ENCODE measurements at regions not wholly inside any gene's neighbourhood (a gene's known extent, or its start where the extent isn't known, plus 50 kb on each side); places are given as distances from the start of the nearest gene placed in this dataset.

DNA sequence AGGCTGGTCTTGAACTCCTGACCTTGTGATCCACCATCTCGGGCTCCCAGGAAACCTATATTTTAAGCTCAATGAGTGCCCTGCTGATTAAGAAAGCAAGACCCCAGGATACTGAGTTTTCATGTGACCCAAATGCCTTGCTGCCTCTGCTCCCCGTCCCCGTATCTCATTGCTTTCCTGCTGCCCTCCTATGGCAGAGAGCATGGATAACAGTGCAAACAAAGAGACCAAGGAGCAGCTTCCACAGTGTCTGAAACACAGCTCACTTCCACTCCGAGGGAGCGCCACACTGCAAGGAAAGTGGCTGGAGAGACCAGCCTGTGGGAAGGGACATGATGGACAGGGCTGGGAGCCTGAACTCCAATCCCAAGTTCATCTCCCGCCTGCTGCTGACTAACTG lies 246.8 kb downstream of the TMEM182 start:
- no peaks in the 10 kb centered on the region for H3K4me1 ChIP-seq
- ATAC-seq, result no peak
- WGBS, 2 donors (ENCODE audit: low coverage in 1 of 2), result 49 to 70% methylated on average over 3 of the region's 6 CpGs
- H3K4me3 ChIP-seq, result no peak overlapping the region
- H3K27ac ChIP-seq, result no peak overlapping the region
- H3K27me3 ChIP-seq, result peaks cover 3% of the 10 kb centered on the region
- no peaks in the 10 kb centered on the region for H3K9me3 ChIP-seq
- H3K36me3 ChIP-seq, result no peaks in the 10 kb centered on the region
- TF ChIP-seq CTCF (IDR thresholded peaks at IDR 0.05) (no peak), EP300 (IDR thresholded peaks at IDR 0.05) (no peak), POLR2AphosphoS5 (IDR thresholded peaks at IDR 0.05) (no peak), POLR2A (IDR thresholded peaks at IDR 0.05) (no peak)

GRCh38 chr2:103009871-103010270 lies 248.0 kb downstream of the TMEM182 start:
- peaks cover 3% of the 10 kb centered on the region for H3K27me3 ChIP-seq
- H3K4me1 ChIP-seq, result no peaks in the 10 kb centered on the region
- no peak overlapping the region for H3K27ac ChIP-seq
- H3K9me3 ChIP-seq, result no peaks in the 10 kb centered on the region
- ATAC-seq, result no peak
- H3K4me3 ChIP-seq, result no peak overlapping the region
- H3K36me3 ChIP-seq, result no peaks in the 10 kb centered on the region
- no peak for TF ChIP-seq POLR2AphosphoS5 (IDR thresholded peaks at IDR 0.05)
- TF ChIP-seq EP300 (IDR thresholded peaks at IDR 0.05), result no peak
- no peak for TF ChIP-seq CTCF (IDR thresholded peaks at IDR 0.05)
- no peak for TF ChIP-seq POLR2A (IDR thresholded peaks at IDR 0.05)
- 54 to 64% methylated on average over 5 of the region's 5 CpGs for WGBS, 2 donors (ENCODE audit: low coverage in 1 of 2)

GRCh38 chr2:103010306-103010705 lies 248.5 kb downstream of the TMEM182 start:
- Histone ChIP-seq H3K27ac (no peak overlapping the region), H3K9me3 (no peaks in the 10 kb centered on the region), H3K36me3 (no peaks in the 10 kb centered on the region), H3K27me3 (peaks cover 3% of the 10 kb centered on the region), H3K4me1 (no peaks in the 10 kb centered on the region), H3K4me3 (no peak overlapping the region)
- ATAC-seq, result no peak
- TF ChIP-seq EP300 (IDR thresholded peaks at IDR 0.05) (no peak), POLR2A (IDR thresholded peaks at IDR 0.05) (no peak), CTCF (IDR thresholded peaks at IDR 0.05) (no peak), POLR2AphosphoS5 (IDR thresholded peaks at IDR 0.05) (no peak)
- WGBS, 2 donors (ENCODE audit: low coverage in 1 of 2), result 45 to 73% methylated on average over 4 to 6 of the region's 6 CpGs

DNA sequence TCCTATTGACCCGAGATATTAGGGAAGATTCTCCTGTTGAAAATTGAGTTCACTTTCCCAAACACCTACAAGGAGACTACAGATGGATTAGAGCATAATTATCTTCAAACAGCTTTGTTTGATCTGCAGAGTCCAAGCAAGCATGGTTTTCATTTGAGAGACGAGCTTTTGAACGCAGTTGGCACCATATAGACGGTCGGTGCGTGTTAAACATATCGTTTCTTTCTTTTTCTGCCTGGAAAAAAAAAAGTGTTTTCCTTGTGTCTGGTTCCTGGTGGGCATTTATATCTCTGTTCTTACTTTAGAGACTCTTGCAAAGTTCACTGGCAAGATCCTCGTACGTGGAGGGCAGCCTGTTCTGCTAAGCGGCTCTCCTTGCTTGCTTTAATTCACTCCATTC lies 248.9 kb downstream of the TMEM182 start:
- H3K4me1 ChIP-seq, result no peaks in the 10 kb centered on the region
- no peaks in the 10 kb centered on the region for H3K9me3 ChIP-seq
- TF ChIP-seq POLR2A (IDR thresholded peaks at IDR 0.05) (no peak), CTCF (IDR thresholded peaks at IDR 0.05) (no peak), POLR2AphosphoS5 (IDR thresholded peaks at IDR 0.05) (no peak), EP300 (IDR thresholded peaks at IDR 0.05) (no peak)
- no peaks in the 10 kb centered on the region for H3K36me3 ChIP-seq
- peaks cover 3% of the 10 kb centered on the region for H3K27me3 ChIP-seq
- H3K4me3 ChIP-seq, result no peak overlapping the region
- 56 to 71% methylated on average over 7 to 10 of the region's 10 CpGs for WGBS, 2 donors (ENCODE audit: low coverage in 1 of 2)
- no peak for ATAC-seq
- no peak overlapping the region for H3K27ac ChIP-seq

DNA sequence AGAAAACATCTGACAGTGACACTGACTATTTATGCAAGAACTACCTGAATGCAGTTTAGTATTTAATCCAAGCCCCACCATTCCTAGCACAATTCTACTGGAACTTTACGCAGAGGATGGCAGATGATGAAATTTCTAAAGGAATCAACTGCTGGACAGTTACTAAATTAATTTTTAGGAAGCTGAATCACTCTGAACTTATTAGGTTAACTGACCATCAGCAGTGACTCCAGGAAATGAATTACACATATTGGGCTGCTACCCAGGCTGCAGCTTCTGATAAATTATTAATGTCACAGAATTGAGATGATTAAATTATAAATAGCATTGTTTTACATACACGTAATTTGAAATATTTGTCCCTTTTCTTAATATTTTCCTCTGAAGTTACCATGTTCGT lies 250.8 kb downstream of the TMEM182 start:
- H3K27me3 ChIP-seq, result peaks cover 3% of the 10 kb centered on the region
- H3K36me3 ChIP-seq, result no peaks in the 10 kb centered on the region
- no peaks in the 10 kb centered on the region for H3K4me1 ChIP-seq
- whole genome bisulfite sequencing, 2 donors (ENCODE audit: low coverage in 1 of 2), result 65 to 67% methylated on average over 3 of the region's 3 CpGs
- TF ChIP-seq CTCF (IDR thresholded peaks at IDR 0.05), result no peak
- TF ChIP-seq POLR2AphosphoS5 (IDR thresholded peaks at IDR 0.05), result no peak
- no peak for TF ChIP-seq EP300 (IDR thresholded peaks at IDR 0.05)
- TF ChIP-seq POLR2A (IDR thresholded peaks at IDR 0.05), result no peak
- ATAC-seq, result no peak
- H3K27ac ChIP-seq, result no peak overlapping the region
- H3K9me3 ChIP-seq, result no peaks in the 10 kb centered on the region
- no peak overlapping the region for H3K4me3 ChIP-seq

All from gastroesophageal sphincter (tissue), 4 donors.